Suprapubic skin (tissue), 4 donors: ENCODE measurements at regions not wholly inside any gene's neighbourhood (a gene's known extent, or its start where the extent isn't known, plus 50 kb on each side); places are given as distances from the start of the nearest gene placed in this dataset.
"Not testable (repeated sequence)": the region's sequence is repeated elsewhere in the genome, so short reads cannot be mapped to it uniquely, and the experiment has no call there.

Experiments used
- DNase-seq, 2 donors: peaks; one replicate each; pipeline ENCODE4 v3.0.0-alpha.2; 2019; ENCODE audit warnings: low spot score in 2 of 2
- H3K27ac ChIP-seq: fragments of 200-600 bp; sonication (generic); one replicate; pipeline ENCODE4 v1.5.1; 2019
- H3K27me3 ChIP-seq: fragments of 200-600 bp; sonication (generic); one replicate; pipeline ENCODE4 v1.5.1; 2019
- H3K36me3 ChIP-seq: fragments of 200-600 bp; sonication (generic); one replicate; pipeline ENCODE4 v1.5.1; 2019
- H3K4me1 ChIP-seq: fragments of 200-600 bp; sonication (generic); one replicate; pipeline ENCODE4 v1.5.1; 2019
- H3K4me3 ChIP-seq: fragments of 200-600 bp; sonication (generic); one replicate; pipeline ENCODE4 v1.5.1; 2019; ENCODE audit warnings: mild to moderate bottlenecking
- H3K9me3 ChIP-seq: fragments of 200-600 bp; sonication (generic); one replicate; pipeline ENCODE4 v1.5.1; 2019
- CTCF ChIP-seq, 2 donors: fragments of 200-600 bp in 1 of 2; fragments of 450-650 bp in 1 of 2; sonication (generic) in 1 of 2; IDR thresholded peaks; one replicate each; pipeline ENCODE4 v1.5.1; 2016 to 2019; ENCODE audit warnings: antibody characterized with exemption in 2 of 2, mild to moderate bottlenecking in 1 of 2, moderate library complexity in 1 of 2
- EP300 ChIP-seq: sonication (generic); formaldehyde crosslinking; IDR thresholded peaks from one replicate; pipeline ENCODE4 v1.6.1; 2017; ENCODE audit warnings: antibody characterized with exemption
- POLR2A ChIP-seq, 2 donors: fragments of 450-650 bp; IDR thresholded peaks; one replicate each; pipeline ENCODE4 v1.6.1; 2017; ENCODE audit warnings: antibody characterized with exemption in 2 of 2, mild to moderate bottlenecking in 2 of 2, moderate library complexity in 2 of 2
- POLR2AphosphoS5 ChIP-seq, 3 donors: sonication (generic); formaldehyde crosslinking; IDR thresholded peaks; one replicate each; pipeline ENCODE4 v1.6.1; 2017; ENCODE audit warnings: antibody characterized with exemption in 3 of 3
- WGBS: methylation state at CpG from one replicate; pipeline ENCODE4 v1.1.5; 2018; 5-methylcytosine and 5-hydroxymethylcytosine counted together

DNA sequence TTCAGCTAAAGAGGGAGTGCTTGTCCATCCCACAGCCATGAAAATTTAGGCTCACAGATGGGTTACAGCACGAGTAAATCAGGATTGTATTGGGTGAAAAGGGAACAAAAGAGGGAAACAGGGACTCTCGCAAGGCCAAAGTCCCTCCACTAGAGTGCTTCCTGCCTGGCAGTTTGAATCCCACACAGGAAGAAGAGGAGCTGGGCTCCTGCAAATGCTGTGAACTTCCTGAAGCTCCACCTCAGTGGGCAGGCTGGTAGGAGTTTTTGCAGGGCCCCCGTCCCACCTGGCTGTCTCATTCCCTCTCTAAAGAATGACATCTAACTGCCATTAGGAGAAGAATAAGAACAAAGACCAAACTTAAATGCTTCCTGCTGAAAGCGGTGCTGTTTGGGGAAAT, 712.0 kb upstream of the PRMT6 start:
- 52% methylated on average over 3 of the region's 4 CpGs for WGBS
- no peaks in the 10 kb centered on the region for H3K27me3 ChIP-seq
- H3K27ac ChIP-seq, result no peak overlapping the region
- no peaks in the 10 kb centered on the region for H3K4me1 ChIP-seq
- H3K36me3 ChIP-seq, result no peaks in the 10 kb centered on the region
- no peak overlapping the region for H3K4me3 ChIP-seq
- H3K9me3 ChIP-seq, result peaks cover 7% of the 10 kb centered on the region
- no peak for DNase-seq
- no peak for TF ChIP-seq EP300
- TF ChIP-seq CTCF (IDR thresholded peaks at IDR 0.05), result no peak
- no peak for TF ChIP-seq POLR2A (IDR thresholded peaks at IDR 0.05)

- H3K27me3 ChIP-seq, result no peaks in the 10 kb centered on the region
- TF ChIP-seq EP300 (no peak), POLR2AphosphoS5 (IDR thresholded peaks at IDR 0.05) (no peak), CTCF (IDR thresholded peaks at IDR 0.05) (no peak), POLR2A (IDR thresholded peaks at IDR 0.05) (no peak)
- peaks cover 9% of the 10 kb centered on the region for H3K9me3 ChIP-seq
- H3K4me1 ChIP-seq, result no peaks in the 10 kb centered on the region
- no peak for DNase-seq
- no peak overlapping the region for H3K27ac ChIP-seq
- H3K36me3 ChIP-seq, result no peaks in the 10 kb centered on the region
- H3K4me3 ChIP-seq, result no peak overlapping the region
- 90% methylated on average over 2 of the region's 2 CpGs for WGBS
Measured at GRCh38 chr1:106360252-106360651, 696.2 kb upstream of the PRMT6 start.

- no peak overlapping the region for H3K4me3 ChIP-seq
- H3K36me3 ChIP-seq, result no peaks in the 10 kb centered on the region
- no peaks in the 10 kb centered on the region for H3K9me3 ChIP-seq
- H3K27ac ChIP-seq, result no peak overlapping the region
- TF ChIP-seq POLR2AphosphoS5 (IDR thresholded peaks at IDR 0.05), result no peak
- TF ChIP-seq POLR2A (IDR thresholded peaks at IDR 0.05), result no peak
- no peak for TF ChIP-seq EP300
- TF ChIP-seq CTCF (IDR thresholded peaks at IDR 0.05), result no peak
- H3K4me1 ChIP-seq, result no peaks in the 10 kb centered on the region
- H3K27me3 ChIP-seq, result no peaks in the 10 kb centered on the region
- DNase-seq, result no peak
- 62% methylated on average over 4 of the region's 4 CpGs for WGBS
Measured at GRCh38 chr1:106366627-106367319, 689.7 kb upstream of the PRMT6 start.

GRCh38 chr1:106378261-106378660, 678.2 kb upstream of the PRMT6 start:
- Histone ChIP-seq H3K4me3 (no peak overlapping the region), H3K27me3 (no peaks in the 10 kb centered on the region), H3K27ac (no peak overlapping the region), H3K4me1 (no peaks in the 10 kb centered on the region), H3K9me3 (no peaks in the 10 kb centered on the region), H3K36me3 (no peaks in the 10 kb centered on the region)
- DNase-seq, result no peak
- TF ChIP-seq POLR2AphosphoS5 (IDR thresholded peaks at IDR 0.05) (no peak), CTCF (IDR thresholded peaks at IDR 0.05) (no peak), POLR2A (IDR thresholded peaks at IDR 0.05) (no peak), EP300 (no peak)

DNA sequence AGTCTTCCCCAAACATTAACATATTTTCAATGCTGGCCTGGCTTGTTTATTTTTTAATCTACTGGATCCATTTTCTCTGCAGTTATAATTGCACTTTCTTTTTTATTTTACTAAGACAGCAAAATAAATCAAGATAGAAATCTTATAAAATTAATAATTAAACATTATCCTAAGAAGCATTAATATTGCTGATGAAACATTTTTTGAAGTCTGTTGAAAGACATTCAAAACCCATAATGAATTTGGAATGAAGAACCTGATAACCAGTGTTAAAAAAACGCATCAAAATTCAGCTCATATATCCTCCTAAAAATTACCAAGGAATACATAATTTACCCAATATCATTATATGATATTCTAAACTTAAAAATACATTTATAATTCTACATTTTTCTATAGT, 675.7 kb upstream of the PRMT6 start:
- Histone ChIP-seq H3K4me3 (no peak overlapping the region), H3K27ac (no peak overlapping the region), H3K27me3 (no peaks in the 10 kb centered on the region), H3K9me3 (no peaks in the 10 kb centered on the region), H3K36me3 (no peaks in the 10 kb centered on the region), H3K4me1 (no peaks in the 10 kb centered on the region)
- no peak for TF ChIP-seq EP300
- TF ChIP-seq POLR2A (IDR thresholded peaks at IDR 0.05), result no peak
- TF ChIP-seq CTCF (IDR thresholded peaks at IDR 0.05), result no peak
- TF ChIP-seq POLR2AphosphoS5 (IDR thresholded peaks at IDR 0.05), result no peak
- DNase-seq, result no peak
- WGBS, result 78% methylated on average over 1 of the region's 1 CpG

DNA sequence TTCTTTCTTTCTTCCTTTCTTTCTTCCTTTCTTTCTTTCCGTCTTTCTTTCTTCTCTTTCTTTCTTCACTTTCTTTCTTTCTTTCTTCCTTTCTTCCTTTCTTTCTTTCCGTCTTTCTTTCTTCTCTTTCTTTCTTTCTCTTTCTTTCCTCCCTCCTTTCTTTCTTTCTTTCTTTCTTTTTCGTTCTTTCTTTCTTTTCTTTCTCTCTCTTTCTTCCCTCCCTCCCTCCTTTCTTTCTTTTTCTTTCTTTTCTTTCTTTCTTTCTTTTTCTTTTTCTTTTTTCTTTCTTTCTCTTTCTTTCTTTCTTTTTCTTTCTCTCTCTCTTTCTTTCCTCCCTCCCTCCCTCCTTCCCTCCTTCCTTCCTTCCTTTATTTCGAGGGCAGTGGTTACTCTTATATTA, 667.3 kb upstream of the PRMT6 start:
- not testable (repeated sequence) for H3K27me3 ChIP-seq, H3K4me1 ChIP-seq, H3K4me3 ChIP-seq, DNase-seq, H3K36me3 ChIP-seq, H3K9me3 ChIP-seq, H3K27ac ChIP-seq
- 80% methylated on average over 4 of the region's 4 CpGs for WGBS
